ENCODE measurements at regions not wholly inside any gene's neighbourhood (a gene's known extent, or its start where the extent isn't known, plus 50 kb on each side); places are given as distances from the start of the nearest gene placed in this dataset.

GRCh38 chr6:29884261-29884660 lies 56.6 kb downstream of the HLA-G start:
- no peak for DNase-seq

GRCh38 chr6:29886701-29887100 lies 55.6 kb upstream of the HLA-A start:
- no peak for DNase-seq

GRCh38 chr6:29887330-29887818 lies 55.0 kb upstream of the HLA-A start:
- no peak for DNase-seq

- peak; percentile 45 for DNase-seq
These were observed 54.2 kb upstream of the HLA-A start for GRCh38 chr6:29887819-29888776.

Data from NCI-H1105 (cell line).